Keratinocyte (primary cell): ENCODE measurements at regions not wholly inside any gene's neighbourhood (a gene's known extent, or its start where the extent isn't known, plus 50 kb on each side); places are given as distances from the start of the nearest gene placed in this dataset.

Source experiments
- DNase-seq: peaks from one replicate; pipeline ENCODE4 v3.0.0-alpha.2; 2011; ENCODE audit warnings: low read depth, missing footprints, low spot score
- FAIRE-seq: peaks from 2 replicates; lab custom pipeline; 2011; peaks lifted over from hg19 to GRCh38; lab: Jason Lieb, UNC
- H2AFZ ChIP-seq: 2 replicates; pipeline ENCODE4 v1.6.0; 2012; ENCODE audit warnings: low read length, control low read depth, inconsistent platforms; ENCODE audit not compliant: control insufficient read depth
- H3K27ac ChIP-seq: 2 replicates; pipeline ENCODE4 v1.5.1; 2011; ENCODE audit warnings: low read length; ENCODE audit not compliant: control insufficient read depth, insufficient read depth
- H3K27me3 ChIP-seq: 3 replicates; pipeline ENCODE4 v1.6.0; 2011; ENCODE audit warnings: low read length; ENCODE audit not compliant: control insufficient read depth, insufficient read depth; ENCODE audit errors: extremely low read depth
- H3K36me3 ChIP-seq, 2 experiments: 2 replicates in 1 of 2; 3 replicates in 1 of 2; pipeline ENCODE4 v1.5.1; 2011; ENCODE audit warnings: low read length in 2 of 2, mild to moderate bottlenecking in 1 of 2; ENCODE audit not compliant: control insufficient read depth in 2 of 2, insufficient read depth in 2 of 2; ENCODE audit errors: extremely low read depth in 1 of 2
- H3K4me1 ChIP-seq: 3 replicates; pipeline ENCODE4 v1.5.1; 2011; ENCODE audit warnings: low read length; ENCODE audit not compliant: control insufficient read depth, insufficient read depth; ENCODE audit errors: extremely low read depth
- H3K4me2 ChIP-seq: 3 replicates; pipeline ENCODE4 v1.6.0; 2011; ENCODE audit warnings: low read depth, low read length; ENCODE audit not compliant: control insufficient read depth, insufficient read depth; ENCODE audit errors: extremely low read depth
- H3K4me3 ChIP-seq, 3 experiments: fragments of 200-600 bp in 1 of 3; sonication (generic) in 1 of 3; 2 replicates in 2 of 3; 3 replicates in 1 of 3; pipeline ENCODE4 v1.5.1; 2011 to 2016; ENCODE audit warnings: low read length in 3 of 3, mild to moderate bottlenecking in 3 of 3, control low read depth in 2 of 3, inconsistent platforms in 1 of 3, low read depth in 1 of 3, mixed read lengths in 1 of 3, mixed run types in 1 of 3, moderate library complexity in 1 of 3; ENCODE audit not compliant: control insufficient read depth in 2 of 3, insufficient read depth in 2 of 3; ENCODE audit errors: extremely low read depth in 1 of 3
- H3K79me2 ChIP-seq: 2 replicates; pipeline ENCODE4 v1.6.0; 2012; ENCODE audit warnings: low read length; ENCODE audit not compliant: control insufficient read depth, insufficient read depth
- H3K9ac ChIP-seq: 3 replicates; pipeline ENCODE4 v1.6.0; 2011; ENCODE audit warnings: low read length; ENCODE audit not compliant: control insufficient read depth, insufficient read depth; ENCODE audit errors: extremely low read depth
- H3K9me1 ChIP-seq: 3 replicates; pipeline ENCODE4 v1.6.0; 2011; ENCODE audit warnings: low read length; ENCODE audit not compliant: control insufficient read depth, insufficient read depth; ENCODE audit errors: extremely low read depth
- H3K9me3 ChIP-seq: 2 replicates; pipeline ENCODE4 v1.5.1; 2012; ENCODE audit warnings: low read depth, low read length; ENCODE audit not compliant: control insufficient read depth
- H4K20me1 ChIP-seq: 3 replicates; pipeline ENCODE4 v1.6.0; 2011; ENCODE audit warnings: low read length; ENCODE audit not compliant: control insufficient read depth, insufficient read depth; ENCODE audit errors: extremely low read depth
- EZH2 ChIP-seq: IDR thresholded peaks from one replicate; pipeline ENCODE4 v1.6.1; 2012; ENCODE audit warnings: inconsistent platforms, mild to moderate bottlenecking, low read length, moderate library complexity
- dilution Hi-C: fragments of 300-500 bp; cut with MboI; formaldehyde crosslinking; loops from one replicate; pipeline ENCODE4 v1.7.0; 2020; ENCODE audit warnings: low sequenced_read_pairs; ENCODE audit not compliant: extremely low pct_ligation_motif_present
- TF ChIP-seq, protein P1 (sequence below), 3 experiments: IDR thresholded peaks in 1 of 3; conservative IDR thresholded peaks in 1 of 3; optimal IDR thresholded peaks in 1 of 3; 2 replicates in 2 of 3; 3 replicates in 1 of 3; pipeline versions ENCODE3 to v1.5.1; 2011; ENCODE audit warnings: low read length in 3 of 3, mild to moderate bottlenecking in 3 of 3, moderate library complexity in 2 of 3, control low read depth in 1 of 3, inconsistent platforms in 1 of 3; ENCODE audit not compliant: insufficient read depth in 2 of 3; ENCODE audit errors: extremely low read depth in 1 of 3

DNA sequence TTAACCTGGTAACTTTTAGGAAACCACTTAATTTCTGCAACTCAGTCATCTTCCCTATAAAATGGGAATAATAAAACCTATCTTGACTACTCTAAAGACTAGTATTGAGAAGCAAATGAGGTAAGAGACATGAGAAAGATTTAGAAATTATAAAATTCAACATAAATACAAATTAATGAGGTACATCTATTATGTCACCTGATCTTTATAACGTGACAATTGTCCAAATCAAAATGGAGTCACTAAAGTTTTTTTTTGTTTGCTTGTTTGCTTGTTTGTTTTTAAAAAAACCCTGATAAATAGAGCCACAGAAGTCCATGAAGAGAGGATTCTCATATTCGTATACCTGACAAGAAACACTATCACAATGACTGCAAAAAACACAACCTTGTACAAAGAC is 242.8 kb downstream of the LRRN1 start:
- DNase-seq = no peak
- no peak overlapping the region for H3K9ac ChIP-seq
- no peaks in the 10 kb centered on the region for H3K4me1 ChIP-seq
- H3K9me3 ChIP-seq = no peaks in the 10 kb centered on the region
- H3K9me1 ChIP-seq = no peaks in the 10 kb centered on the region
- no peak overlapping the region for H2AFZ ChIP-seq
- H3K27me3 ChIP-seq = no peaks in the 10 kb centered on the region
- dilution Hi-C loops = no loop called here
- no peak overlapping the region for H3K4me3 ChIP-seq
- TF ChIP-seq EZH2 = no peak
- TF ChIP-seq, protein P1, sequence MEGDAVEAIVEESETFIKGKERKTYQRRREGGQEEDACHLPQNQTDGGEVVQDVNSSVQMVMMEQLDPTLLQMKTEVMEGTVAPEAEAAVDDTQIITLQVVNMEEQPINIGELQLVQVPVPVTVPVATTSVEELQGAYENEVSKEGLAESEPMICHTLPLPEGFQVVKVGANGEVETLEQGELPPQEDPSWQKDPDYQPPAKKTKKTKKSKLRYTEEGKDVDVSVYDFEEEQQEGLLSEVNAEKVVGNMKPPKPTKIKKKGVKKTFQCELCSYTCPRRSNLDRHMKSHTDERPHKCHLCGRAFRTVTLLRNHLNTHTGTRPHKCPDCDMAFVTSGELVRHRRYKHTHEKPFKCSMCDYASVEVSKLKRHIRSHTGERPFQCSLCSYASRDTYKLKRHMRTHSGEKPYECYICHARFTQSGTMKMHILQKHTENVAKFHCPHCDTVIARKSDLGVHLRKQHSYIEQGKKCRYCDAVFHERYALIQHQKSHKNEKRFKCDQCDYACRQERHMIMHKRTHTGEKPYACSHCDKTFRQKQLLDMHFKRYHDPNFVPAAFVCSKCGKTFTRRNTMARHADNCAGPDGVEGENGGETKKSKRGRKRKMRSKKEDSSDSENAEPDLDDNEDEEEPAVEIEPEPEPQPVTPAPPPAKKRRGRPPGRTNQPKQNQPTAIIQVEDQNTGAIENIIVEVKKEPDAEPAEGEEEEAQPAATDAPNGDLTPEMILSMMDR (optimal IDR thresholded peaks at IDR 0.05 in 1 of 3, IDR thresholded peaks at IDR 0.05 in 1 of 3, conservative IDR thresholded peaks at IDR 0.05 in 1 of 3; ENCODE audit: extremely low read depth in 1 of 3, insufficient read depth in 2 of 3, low read length in 3 of 3) = no peak
- H3K4me2 ChIP-seq = no peak overlapping the region
- H4K20me1 ChIP-seq = no peaks in the 10 kb centered on the region
- H3K79me2 ChIP-seq = no peaks in the 10 kb centered on the region
- no peak for FAIRE-seq
- H3K36me3 ChIP-seq = no peaks in the 10 kb centered on the region
- H3K27ac ChIP-seq = no peak overlapping the region

DNA sequence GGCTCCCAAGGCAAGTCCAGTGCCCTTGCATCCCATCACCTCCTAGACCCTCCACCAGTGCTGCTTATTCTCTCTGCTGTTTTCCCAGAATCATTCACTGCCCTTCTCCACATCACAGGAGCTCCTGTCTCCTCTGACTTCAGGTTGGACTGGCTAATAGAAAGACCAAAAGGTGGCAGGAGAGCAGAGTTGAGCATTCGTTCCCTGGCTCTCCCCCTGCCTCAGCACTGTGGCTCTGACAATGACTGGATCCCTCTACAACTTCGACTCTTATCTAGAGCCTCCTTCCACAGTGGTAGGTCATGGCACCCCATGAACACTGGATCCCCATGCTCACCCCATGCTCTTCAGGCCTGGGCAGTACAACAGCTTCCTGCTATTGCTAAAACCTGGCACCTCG is 243.6 kb downstream of the LRRN1 start:
- no peak overlapping the region for H3K27ac ChIP-seq
- no peak for FAIRE-seq
- TF ChIP-seq, protein P1 (optimal IDR thresholded peaks at IDR 0.05 in 1 of 3, IDR thresholded peaks at IDR 0.05 in 1 of 3, conservative IDR thresholded peaks at IDR 0.05 in 1 of 3; ENCODE audit: extremely low read depth in 1 of 3, insufficient read depth in 2 of 3, low read length in 3 of 3) = no peak
- no peak for TF ChIP-seq EZH2
- no peaks in the 10 kb centered on the region for H3K9me1 ChIP-seq
- no peak for DNase-seq
- no peak overlapping the region for H2AFZ ChIP-seq
- H3K4me2 ChIP-seq = no peak overlapping the region
- no peak overlapping the region for H3K4me3 ChIP-seq
- dilution Hi-C loops = no loop called here
- H3K9me3 ChIP-seq = no peaks in the 10 kb centered on the region
- H4K20me1 ChIP-seq = no peaks in the 10 kb centered on the region
- no peaks in the 10 kb centered on the region for H3K4me1 ChIP-seq
- no peaks in the 10 kb centered on the region for H3K27me3 ChIP-seq
- H3K9ac ChIP-seq = no peak overlapping the region
- H3K79me2 ChIP-seq = no peaks in the 10 kb centered on the region
- no peaks in the 10 kb centered on the region for H3K36me3 ChIP-seq
